ENCODE measurements at regions not wholly inside any gene's neighbourhood (a gene's known extent, or its start where the extent isn't known, plus 50 kb on each side); places are given as distances from the start of the nearest gene placed in this dataset.
A peak's percentile ranks its signal among the peaks of the same experiment; 100 is the strongest.

DNA sequence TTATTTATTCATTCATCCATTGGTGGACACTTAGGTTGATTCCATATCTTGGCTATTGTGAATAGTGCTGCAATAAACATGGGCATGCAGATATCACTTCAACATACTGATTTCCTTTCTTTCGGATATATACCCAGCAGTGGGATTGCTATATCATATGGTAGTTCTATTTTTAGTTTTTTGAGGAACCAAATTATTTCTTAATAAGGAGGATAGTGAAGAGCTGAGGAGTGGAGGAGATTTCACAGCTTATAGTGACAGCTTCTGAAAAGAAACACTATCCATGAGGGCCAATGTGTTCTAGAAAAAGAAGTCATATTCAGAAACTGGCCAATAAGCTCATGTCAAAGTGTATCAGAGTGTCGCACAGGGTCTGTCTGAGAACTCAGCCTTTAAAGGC lies 183.3 kb downstream of the SEC61B start:
- no peak for DNase-seq

DNA sequence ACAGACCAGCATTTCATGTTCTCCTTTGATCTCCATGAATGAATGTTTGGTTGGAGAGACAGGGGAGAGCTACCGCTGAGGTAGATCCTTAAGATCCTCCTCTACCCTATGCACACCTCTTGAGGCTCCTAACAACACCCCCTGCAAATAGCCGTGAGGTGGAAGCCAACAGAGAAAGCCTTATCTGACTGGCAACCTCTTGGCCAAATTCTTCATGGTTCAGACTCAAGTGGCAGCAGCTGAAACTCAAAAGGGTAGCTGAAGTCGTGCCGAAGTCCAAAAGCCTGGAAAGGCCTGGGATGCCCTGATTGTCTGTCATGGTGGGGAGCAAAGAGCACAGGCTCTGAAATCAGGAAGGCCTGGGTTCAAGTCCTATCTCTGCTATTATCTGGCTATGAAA lies 184.9 kb downstream of the SEC61B start:
- no peak for DNase-seq

DNA sequence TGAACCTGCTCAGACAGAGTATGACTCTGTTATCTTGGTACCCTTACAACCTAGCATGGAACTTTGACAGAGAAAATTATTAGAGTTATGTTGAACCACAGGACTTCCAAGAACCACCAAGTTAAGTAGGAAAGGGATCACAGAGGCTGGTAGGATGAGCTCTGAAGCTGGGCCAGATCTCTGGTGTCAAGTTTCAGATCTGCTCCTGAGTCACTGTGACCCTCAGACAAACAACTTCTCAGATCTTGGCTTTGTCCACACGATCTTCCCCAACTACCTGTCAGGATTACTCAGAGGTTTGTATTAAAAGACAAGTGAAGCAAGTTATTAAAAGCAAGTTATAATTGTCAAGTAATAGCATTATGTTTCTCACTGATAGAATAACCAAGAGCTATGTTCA lies 189.0 kb downstream of the SEC61B start:
- DNase-seq, result no peak

DNA sequence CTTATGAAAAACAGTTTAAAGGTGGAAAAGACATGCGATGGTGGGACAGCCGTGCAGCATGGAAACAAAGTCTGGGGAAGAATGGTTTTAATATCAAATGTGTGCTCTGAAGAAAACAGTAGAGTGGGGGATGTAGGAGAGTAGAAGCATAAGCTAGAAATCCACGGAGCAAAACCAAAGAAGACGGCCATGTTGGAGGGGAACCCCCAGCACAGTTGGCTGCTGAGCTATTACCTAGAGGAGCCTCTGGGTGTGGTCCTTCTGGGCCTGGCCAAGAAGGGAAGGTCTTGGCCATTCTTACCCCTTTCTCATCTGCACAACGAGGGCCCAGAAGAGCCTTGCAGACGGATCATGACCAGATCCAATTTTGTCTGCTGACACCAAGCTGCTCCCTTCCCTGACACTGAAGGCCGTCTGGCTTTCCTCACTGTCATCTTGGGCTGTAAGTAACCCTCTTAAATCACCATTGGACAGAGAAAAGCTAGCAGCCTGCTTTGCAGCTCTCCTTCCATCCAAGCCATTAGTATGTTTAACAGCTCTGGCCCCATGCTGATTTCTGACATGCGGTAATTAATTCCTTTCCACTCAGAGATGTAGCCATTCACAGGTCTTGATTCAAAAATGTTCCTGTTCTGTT lies 189.5 kb downstream of the SEC61B start:
- no peak for DNase-seq

DNA sequence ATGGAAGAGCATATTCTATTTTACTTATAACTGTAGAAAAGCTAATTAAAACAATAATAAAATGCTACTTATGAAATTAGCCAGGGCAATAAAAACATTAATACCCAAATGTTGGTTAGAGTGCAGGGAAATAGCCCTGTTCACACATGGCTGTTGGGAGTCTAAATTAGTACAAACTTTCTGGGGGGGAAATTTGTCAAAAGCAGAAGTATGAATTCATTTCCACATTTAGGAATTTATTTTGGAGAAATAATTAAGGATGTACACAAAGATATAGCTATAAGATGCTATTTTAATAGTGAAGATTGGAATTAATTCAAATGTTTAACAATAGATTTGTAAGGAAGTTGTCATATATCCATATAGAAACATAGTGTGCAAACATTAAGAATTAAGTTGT lies 190.5 kb downstream of the SEC61B start:
- no peak for DNase-seq

DNA sequence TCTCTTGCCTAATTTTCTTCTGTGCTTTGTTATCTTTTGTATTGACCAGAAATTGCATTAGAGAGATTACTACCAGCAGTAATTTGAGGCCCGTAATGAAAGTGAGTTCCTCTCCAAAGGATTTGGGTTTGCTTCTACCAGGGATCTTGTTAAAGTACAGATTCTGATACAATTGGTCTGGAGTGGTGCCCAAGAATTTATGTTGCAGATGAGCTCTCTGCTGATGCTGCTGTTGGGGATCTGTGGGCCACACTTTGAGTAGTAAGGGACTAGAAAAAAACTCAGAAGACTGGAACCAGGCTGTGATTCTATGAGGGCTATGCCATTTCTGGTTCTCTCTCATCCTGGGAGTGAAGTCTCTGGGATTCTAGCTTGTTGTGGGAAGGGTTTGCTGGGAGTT lies 192.2 kb downstream of the SEC61B start:
- no peak for DNase-seq

DNA sequence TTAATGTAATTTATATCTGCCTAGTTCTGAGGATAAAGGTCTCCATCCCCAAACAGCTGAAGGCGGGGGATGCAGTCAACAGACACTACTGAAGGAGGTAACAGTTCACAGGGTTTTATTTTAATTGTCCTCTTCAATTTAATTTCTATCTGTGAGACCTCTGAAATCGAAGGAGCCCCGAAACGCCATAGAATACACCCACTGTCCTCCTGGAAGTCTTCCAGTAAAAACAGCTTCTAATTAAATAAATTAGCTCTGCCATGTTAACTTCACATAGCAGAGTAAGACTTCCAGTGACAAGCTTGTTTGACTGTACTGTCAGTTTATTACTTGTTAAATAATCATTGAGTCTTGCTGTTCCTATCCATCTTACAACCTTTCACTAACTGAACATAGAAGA lies 193.5 kb downstream of the SEC61B start:
- DNase-seq, result no peak

DNA sequence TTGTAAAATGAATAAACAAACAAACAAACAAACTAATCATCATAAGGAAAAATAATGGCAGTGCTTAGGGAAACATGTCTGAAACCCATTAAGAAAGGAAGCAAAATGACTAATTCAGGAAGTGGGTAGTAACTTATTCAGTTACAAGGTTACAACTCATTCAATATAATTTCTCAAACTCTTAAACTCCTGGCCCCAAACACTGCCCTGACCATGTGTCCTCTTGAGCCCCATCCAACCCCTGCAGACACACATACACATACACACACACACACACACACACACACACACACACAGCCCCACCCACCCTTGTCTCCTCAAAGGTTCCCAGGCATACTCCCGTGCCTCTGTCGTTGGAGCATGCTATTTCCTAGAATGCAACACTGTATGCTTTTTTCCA lies 193.9 kb downstream of the SEC61B start:
- no peak for DNase-seq

DNA sequence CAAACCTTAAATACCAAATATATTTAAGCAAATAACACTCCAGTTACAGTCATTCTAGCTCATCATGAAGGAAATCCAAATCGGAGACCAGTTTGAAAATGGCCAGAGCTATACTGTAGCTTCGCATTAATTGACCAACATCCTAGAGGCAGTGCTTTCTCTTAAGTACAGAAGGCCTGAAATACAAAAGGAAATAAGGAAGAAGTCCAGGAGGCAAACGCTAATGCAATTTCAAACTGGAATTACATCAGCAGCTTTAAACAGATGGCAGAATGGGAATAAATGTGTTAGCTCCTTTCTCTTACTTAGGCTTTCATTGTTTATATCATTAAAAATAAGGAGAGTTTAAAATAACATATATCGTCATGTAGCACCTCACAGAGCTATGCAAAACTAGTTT lies 197.0 kb downstream of the SEC61B start:
- DNase-seq, result no peak

DNA sequence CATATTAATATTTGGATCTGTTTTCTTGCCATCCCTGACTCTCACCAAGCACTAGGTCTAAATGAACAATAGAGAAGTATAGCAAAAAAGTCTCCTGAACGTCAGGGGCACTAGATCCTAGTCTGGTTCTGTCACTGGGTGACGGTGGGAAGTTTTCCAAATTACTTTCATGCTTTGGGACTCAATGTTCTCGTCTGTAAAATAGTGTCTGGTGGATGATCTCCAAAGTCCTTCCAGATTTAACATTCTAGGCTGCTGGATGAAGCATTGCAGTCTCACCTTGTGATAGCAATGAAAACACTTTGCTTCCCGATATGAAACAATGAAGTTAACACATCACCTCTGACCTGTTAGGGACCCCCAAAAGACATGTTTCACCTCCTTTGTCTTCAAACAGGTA lies 199.3 kb downstream of the SEC61B start:
- DNase-seq, result no peak

DNA sequence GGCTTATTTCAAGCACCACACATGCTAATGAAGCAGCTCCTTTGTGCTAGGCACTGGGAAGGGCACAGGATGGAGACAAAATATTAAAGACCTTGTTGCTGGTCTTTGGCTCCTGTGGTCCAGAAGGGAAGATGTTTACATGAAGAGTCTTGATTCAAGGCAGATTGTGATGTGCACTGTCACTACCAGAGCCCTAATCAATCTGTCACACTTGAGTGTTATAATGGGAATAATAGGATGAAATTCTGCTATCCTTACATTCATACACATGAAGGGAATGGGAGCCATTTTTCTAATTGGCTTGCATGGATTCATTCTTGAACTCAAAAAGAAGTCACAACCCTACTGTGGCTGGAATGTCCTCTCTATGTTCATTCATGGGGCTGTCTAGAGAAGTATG lies 203.0 kb downstream of the SEC61B start:
- DNase-seq, result no peak

DNA sequence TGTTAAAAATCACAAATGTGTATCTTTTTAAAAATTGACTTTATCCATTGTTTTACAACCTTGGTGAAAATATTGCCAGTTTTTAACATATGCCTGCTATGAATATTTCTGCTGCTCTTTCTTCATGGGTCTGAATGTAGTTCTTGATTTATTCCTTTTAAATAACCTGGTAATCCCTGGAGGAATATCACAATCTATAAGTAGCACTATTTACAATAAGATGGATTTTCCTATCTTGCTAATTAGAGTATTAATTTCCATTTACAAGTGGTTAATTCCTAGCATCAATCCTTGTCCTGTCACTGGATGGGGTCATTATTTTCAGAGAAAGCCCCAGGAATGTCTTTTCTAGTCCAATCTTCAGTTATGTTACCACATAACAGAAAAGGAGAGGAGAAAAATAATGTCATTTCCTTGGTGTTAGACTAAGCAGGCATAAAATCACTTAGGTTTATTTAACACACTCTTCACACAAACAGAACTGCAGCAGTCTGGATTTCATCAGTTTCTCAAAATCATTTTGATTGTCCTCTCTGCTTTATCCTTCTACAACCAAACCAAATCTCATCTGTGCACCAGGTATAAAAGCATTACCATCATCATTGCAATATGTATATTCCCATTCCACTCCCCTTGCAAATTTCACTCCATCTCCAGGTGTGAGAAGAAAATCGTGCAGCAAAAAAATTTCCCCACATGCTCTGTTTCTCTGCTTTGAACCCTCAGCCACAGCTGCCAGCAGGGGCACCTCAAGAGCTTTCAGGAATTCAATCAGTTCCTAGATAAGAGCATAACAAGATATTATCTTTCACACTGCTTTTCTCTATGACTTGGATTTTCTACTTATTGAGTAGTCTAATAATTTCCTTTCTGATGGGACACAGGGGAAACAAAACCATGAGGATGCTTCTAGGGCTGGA lies 204.1 kb downstream of the SEC61B start:
- DNase-seq, result no peak

DNA sequence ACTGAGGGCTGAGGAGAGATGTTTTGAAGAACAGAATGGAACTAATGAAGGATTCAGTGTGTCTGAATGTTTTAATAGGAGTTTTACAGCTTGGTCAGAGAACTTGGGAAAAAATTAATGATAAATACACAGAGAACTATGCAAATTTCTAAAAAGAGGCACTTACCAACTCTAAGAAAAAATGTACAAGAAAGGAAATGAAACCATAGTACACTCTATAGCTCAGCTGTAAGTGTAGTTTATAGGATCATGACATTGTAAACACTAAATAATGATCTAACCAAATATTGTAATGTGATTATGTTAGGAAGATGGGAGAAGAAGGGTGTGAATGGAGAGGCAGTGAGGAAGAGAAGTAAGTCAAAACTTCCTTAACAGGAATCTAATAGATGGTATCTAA lies 205.2 kb downstream of the SEC61B start:
- no peak for DNase-seq

DNA sequence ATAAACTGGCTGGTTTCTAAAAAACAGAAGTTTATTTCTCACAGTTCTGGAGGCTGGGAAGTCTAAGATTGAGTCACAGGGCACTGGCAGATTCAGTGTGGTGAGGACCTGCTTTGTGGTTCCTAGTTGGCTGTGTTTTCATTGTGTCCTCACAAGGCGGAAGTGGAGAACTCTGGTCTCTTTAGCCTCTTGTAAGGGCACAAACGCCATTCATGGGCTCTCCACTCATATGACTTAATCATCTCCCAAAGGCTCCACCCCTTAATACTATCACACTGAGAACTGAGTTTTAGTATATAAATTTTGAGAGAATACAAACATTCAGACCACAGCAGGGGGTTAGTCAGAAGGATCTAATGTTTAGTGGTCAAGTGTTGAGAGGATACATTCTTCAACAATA lies 208.2 kb downstream of the SEC61B start:
- no peak for DNase-seq

DNA sequence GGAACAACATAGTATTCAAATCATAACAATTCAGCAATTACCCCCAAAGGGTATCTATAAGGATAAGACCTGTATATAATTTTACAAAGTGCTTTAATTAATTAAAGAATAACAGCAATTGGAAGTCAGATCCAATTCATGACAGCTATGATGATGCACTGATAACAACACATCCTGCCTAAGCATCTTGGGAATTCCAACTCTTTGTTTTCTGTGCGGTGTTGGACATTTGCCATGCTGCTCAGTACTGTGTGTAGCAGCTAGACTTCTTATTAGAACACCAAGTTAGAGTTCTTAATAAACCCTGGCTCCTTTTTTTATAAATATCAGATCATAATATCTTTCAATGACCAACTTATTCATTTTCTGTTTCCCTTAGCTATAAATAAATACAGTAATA lies 209.0 kb downstream of the SEC61B start:
- DNase-seq, result no peak

DNA sequence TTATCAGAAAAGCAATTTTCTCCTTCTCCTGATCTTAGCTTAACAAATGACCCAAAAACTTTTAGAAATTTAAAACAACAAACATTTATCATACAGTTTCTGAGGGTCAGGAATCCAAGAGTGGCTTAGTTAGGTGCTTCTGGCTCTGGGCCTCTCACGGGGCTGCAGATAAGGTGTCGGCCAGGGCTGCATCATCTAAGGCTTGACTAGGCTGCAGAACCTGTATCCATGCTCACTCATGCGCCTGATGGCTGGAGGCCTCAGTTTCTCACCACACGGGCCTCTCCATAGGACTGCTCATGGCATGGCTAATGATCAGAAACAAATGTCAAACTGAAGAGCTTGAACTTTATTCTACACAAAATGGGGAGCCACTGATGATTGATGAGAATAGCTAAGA lies 210.0 kb downstream of the SEC61B start:
- no peak for DNase-seq

DNA sequence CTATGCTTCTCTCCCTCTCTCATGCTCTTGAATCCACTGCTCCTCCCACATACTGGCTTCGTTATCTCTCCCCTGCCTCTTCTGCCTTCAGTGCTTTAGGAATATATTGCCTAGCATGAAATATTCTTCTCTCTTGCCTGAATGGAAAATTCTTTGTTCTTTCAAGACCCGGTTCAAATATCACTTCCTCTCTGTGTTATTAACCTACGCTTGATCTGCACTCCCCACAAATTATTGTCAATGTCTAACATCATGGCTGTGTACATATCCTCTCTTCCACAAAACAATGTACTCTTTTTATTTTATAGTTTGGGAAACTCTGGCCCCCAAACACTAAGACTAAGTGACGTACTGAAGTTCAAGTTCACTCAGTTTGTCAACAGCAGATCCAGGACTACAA lies 211.0 kb downstream of the SEC61B start:
- no peak for DNase-seq

DNA sequence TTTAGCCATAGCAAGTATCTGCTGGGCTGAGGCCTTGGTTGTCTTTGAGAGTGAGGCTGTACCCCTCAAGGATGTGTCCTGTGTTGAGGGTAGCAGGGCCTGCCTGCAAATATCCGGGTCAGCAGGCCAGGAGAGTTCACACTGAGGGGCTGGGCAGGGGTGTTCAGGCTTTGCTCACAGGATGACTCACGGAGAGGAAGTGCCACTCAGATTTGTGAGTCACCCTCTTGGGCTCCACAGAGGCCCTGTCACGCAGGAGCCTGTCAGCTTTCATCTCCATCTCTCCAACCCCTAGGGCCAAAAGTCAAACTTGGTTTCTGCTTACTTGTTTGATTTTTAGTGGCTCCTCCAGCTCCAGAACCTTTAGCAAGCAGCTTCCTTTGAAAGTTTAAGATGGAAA lies 211.5 kb downstream of the SEC61B start:
- no peak for DNase-seq

DNA sequence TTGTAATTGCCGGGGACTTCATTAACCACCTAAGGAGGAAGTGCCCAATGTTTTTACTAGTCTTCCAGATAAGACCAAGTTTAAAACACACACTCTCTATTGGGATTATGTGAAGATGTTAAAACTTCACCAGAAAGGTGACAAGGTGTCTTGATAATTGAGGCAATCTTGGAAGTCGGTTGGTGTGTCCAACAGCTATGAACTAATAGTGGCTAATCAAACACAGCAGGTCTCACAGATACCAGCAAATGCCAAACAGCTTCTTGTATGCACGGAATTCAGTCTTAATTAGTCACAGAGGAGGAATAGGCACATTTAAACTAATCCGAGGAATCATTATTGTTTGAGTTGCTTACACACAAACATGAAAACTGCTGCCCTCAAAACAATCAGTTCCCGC lies 214.5 kb downstream of the SEC61B start:
- DNase-seq, result no peak

DNA sequence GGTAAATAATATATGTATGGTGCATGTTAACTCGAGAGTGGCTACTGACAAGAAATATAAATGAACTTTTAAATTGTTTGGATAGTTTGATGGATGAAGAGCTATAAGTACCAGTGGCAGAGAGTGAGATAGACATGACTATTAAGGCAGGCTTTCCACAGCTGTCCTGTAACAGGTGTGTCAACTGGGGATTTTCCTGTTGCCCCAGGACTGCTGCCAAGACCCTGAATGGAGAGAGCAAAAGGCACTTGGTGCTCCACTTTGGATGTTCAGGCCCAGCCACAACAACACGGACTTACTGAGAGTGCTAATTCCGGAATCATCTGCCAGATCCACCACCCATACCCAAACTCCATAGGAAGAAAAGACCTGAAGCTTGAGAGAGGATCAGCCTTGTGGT lies 215.1 kb downstream of the SEC61B start:
- peak; percentile 8 for DNase-seq

DNA sequence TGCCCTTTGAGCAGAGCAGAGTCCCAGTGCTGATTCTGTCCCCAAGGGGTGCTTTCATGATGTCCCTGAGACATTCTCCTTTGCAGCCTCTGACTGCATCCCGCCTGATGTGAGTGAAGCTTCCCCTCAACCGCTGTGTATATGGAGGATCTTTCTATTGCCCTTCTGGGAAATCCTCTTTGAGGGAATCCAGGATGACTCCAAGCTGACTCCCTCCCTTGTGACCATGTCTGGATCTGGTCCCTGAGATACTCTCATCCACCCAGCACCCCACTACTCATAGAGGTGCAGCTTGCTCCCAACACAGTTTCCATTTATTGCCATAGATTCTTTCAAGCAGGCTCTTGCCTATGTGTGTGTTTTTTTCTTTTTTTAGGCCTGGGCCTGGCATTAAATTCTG lies 216.5 kb downstream of the SEC61B start:
- DNase-seq, result no peak

DNA sequence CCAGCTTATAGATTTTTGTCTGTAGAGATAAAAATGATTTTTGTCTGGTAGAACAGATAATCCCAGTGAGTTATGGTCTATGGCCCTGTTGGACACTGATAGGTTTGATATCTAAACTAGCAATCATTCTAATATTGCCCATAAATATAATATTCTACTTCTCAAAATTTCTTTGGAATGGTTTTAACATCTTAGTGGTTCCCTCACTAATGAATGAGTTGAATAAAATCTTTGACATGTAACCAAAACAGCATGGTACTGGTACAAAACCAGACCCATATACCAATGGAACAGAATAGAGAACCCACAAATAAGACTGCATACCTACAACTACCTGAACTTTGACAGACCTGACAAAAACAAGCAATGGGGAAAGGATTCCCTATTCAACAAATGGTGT lies 219.7 kb downstream of the SEC61B start:
- no peak for DNase-seq

DNA sequence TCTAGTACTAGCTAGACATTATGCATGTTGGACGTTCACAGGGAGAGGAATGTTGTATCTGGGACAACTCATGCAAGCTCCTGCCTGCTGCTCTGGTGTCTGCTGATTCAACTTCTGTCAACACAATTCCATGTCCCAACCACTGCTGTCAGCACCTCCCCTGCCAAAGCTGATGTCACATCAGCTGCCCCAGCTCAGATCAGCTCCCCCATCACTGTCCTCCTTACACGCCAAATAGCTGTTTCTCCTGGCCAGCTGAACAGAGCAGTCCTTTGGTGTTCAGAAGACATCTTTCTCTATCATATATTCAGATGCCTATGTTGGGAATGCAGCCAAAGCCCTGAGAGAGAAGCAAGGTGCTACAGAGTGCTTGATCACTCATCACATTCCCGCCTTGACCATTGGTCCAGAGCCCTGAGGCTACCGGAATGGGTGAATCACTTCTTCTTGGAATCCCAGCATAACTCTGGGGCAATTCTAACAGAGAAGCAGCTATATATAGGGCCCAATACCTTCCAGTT lies 223.3 kb downstream of the SEC61B start:
- DNase-seq, result no peak

DNA sequence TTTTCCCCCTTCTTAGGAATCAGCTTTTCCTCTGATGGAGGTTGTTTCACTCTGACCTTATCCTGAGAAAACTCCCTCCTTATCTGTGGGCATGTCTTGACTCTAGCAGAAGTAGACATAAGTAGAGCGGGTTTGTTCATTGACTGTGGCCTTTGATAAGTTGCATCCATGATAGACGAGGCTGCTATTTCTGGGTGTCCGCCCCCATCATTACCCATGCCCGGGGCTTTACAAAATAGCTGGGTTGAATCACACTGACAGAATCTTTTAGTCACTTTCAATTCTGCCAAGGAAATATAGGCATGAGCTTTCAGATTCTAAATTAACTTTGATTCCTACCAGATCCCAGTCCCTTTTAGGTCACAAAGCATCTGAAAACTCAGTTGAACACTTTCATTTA lies 223.8 kb downstream of the SEC61B start:
- DNase-seq, result no peak

DNA sequence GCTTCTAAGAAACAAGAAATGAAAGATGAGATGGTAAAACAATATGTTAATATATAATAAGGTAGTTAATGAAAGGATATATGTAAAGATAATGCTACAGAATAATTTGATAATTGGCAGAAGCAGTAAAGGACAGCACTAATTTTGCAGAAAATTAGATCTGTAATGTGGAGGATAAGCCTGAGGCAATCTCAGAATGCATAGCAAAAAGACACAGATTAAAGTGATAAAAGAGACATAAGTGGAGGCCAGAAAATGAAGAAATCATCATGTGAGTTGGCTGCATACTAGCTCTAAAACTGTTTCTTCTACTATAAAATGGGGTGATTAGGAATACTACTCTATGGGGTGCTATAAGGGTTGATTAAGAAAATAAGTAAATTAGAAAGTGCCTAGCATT lies 225.9 kb downstream of the SEC61B start:
- no peak for DNase-seq
